H9 (cell line): ENCODE measurements at regions not wholly inside any gene's neighbourhood (a gene's known extent, or its start where the extent isn't known, plus 50 kb on each side); places are given as distances from the start of the nearest gene placed in this dataset.

ENCODE experiments used
- DNase-seq: peaks from one replicate; pipeline ENCODE4 v3.0.0-alpha.2; 2017
- H2AFZ ChIP-seq: one replicate; pipeline ENCODE4 v1.6.1; 2013; ENCODE audit warnings: mild to moderate bottlenecking, low read length, control low read depth, moderate library complexity
- H2AK5ac ChIP-seq: 2 replicates; pipeline ENCODE4 v1.6.1; 2013; ENCODE audit warnings: low read length, control low read depth, mixed read lengths; ENCODE audit not compliant: insufficient read length
- H2BK120ac ChIP-seq: one replicate; pipeline ENCODE4 v1.6.1; 2013; ENCODE audit warnings: low read depth, mild to moderate bottlenecking, low read length, control low read depth, inconsistent platforms; ENCODE audit not compliant: poor library complexity, severe bottlenecking
- H2BK12ac ChIP-seq: 2 replicates; pipeline ENCODE4 v1.6.1; 2013; ENCODE audit warnings: low read length, control low read depth, mixed read lengths, low read depth; ENCODE audit not compliant: insufficient read length
- H2BK15ac ChIP-seq: 2 replicates; pipeline ENCODE4 v1.6.1; 2013; ENCODE audit warnings: low read depth, low read length, control low read depth
- H2BK20ac ChIP-seq: one replicate; pipeline ENCODE4 v1.6.1; 2013; ENCODE audit warnings: low read depth, mild to moderate bottlenecking, low read length, control low read depth, inconsistent platforms; ENCODE audit not compliant: poor library complexity, severe bottlenecking
- H2BK5ac ChIP-seq: 2 replicates; pipeline ENCODE4 v1.6.1; 2013; ENCODE audit warnings: low read length, control low read depth, mixed read lengths; ENCODE audit not compliant: insufficient read length
- H3K14ac ChIP-seq: 2 replicates; pipeline ENCODE4 v1.6.1; 2013; ENCODE audit warnings: low read length, control low read depth; ENCODE audit not compliant: insufficient read depth
- H3K18ac ChIP-seq: 2 replicates; pipeline ENCODE4 v1.6.1; 2013; ENCODE audit warnings: low read depth, mild to moderate bottlenecking, mixed read lengths, low read length, control low read depth; ENCODE audit not compliant: insufficient read length
- H3K23ac ChIP-seq: 2 replicates; pipeline ENCODE4 v1.6.1; 2013; ENCODE audit warnings: low read length, control low read depth, mixed read lengths, low read depth; ENCODE audit not compliant: insufficient read length
- H3K23me2 ChIP-seq: 2 replicates; pipeline ENCODE4 v1.6.1; 2013; ENCODE audit warnings: low read depth, mild to moderate bottlenecking, mixed read lengths, low read length, control low read depth; ENCODE audit not compliant: insufficient read length, poor library complexity, severe bottlenecking
- H3K27ac ChIP-seq: 2 replicates; pipeline ENCODE4 v1.5.1; 2013; ENCODE audit warnings: low read length, control low read depth, mixed read lengths, low read depth; ENCODE audit not compliant: insufficient read length
- H3K27me3 ChIP-seq: 2 replicates; pipeline ENCODE4 v1.6.1; 2013; ENCODE audit warnings: low read length, control low read depth, inconsistent platforms; ENCODE audit not compliant: insufficient read depth
- H3K4ac ChIP-seq: 2 replicates; pipeline ENCODE4 v1.6.1; 2013; ENCODE audit warnings: low read depth, mild to moderate bottlenecking, control low read depth, inconsistent platforms, low read length, moderate library complexity
- H3K4me1 ChIP-seq: 2 replicates; pipeline ENCODE4 v1.6.1; 2013; ENCODE audit warnings: low read length, control low read depth, inconsistent platforms; ENCODE audit not compliant: insufficient read depth
- H3K4me2 ChIP-seq: 2 replicates; pipeline ENCODE4 v1.6.1; 2013; ENCODE audit warnings: low read length, control low read depth, mixed read lengths; ENCODE audit not compliant: insufficient read length, insufficient read depth
- H3K56ac ChIP-seq: 2 replicates; pipeline ENCODE4 v1.6.1; 2013; ENCODE audit warnings: low read depth, mild to moderate bottlenecking, mixed read lengths, low read length, control low read depth; ENCODE audit not compliant: insufficient read length
- H3K79me1 ChIP-seq: 2 replicates; pipeline ENCODE4 v1.6.1; 2013; ENCODE audit warnings: low read depth, mild to moderate bottlenecking, moderate library complexity, low read length, control low read depth, inconsistent platforms; ENCODE audit not compliant: insufficient read depth, poor library complexity, severe bottlenecking
- H3K79me2 ChIP-seq: 2 replicates; pipeline ENCODE4 v1.6.1; 2013; ENCODE audit warnings: low read length, control low read depth, inconsistent platforms; ENCODE audit not compliant: insufficient read depth
- H3K9ac ChIP-seq: 2 replicates; pipeline ENCODE4 v1.6.1; 2013; ENCODE audit warnings: low read length, control low read depth, mixed read lengths; ENCODE audit not compliant: insufficient read length; ENCODE audit errors: extremely low read depth
- H3K9me3 ChIP-seq: one replicate; pipeline ENCODE4 v1.6.1; 2013; ENCODE audit warnings: low read depth, low read length, inconsistent platforms; ENCODE audit not compliant: control insufficient read depth
- H3T11ph ChIP-seq: one replicate; pipeline ENCODE4 v1.6.1; 2013; ENCODE audit warnings: mild to moderate bottlenecking, low read length, control low read depth, inconsistent platforms
- H4K20me1 ChIP-seq: one replicate; pipeline ENCODE4 v1.6.1; 2013; ENCODE audit not compliant: control insufficient read depth, insufficient read length, insufficient read depth
- H4K5ac ChIP-seq: 2 replicates; pipeline ENCODE4 v1.6.1; 2013; ENCODE audit warnings: low read depth, mild to moderate bottlenecking, mixed read lengths, low read length, control low read depth; ENCODE audit not compliant: insufficient read length
- H4K8ac ChIP-seq: replicated peaks from 2 replicates; pipeline ENCODE4 v1.6.1; 2013; ENCODE audit warnings: low read length, control low read depth, mixed read lengths, low read depth; ENCODE audit not compliant: insufficient read length
- H4K91ac ChIP-seq: 2 replicates; pipeline ENCODE4 v1.6.1; 2013; ENCODE audit warnings: low read depth, mild to moderate bottlenecking, moderate library complexity, mixed read lengths, low read length, control low read depth; ENCODE audit not compliant: insufficient read length
- H3K27ac Mint-ChIP-seq, 3 experiments: 2 replicates in 2 of 3; 3 replicates in 1 of 3; pipeline ENCODE4 v1.8.0; 2020 to 2021; ENCODE audit warnings: mixed read lengths in 3 of 3, mild to moderate bottlenecking in 1 of 3, moderate library complexity in 1 of 3
- H3K27me3 Mint-ChIP-seq: 2 replicates; pipeline ENCODE4 v1.8.0; 2021; ENCODE audit warnings: low read depth, mild to moderate bottlenecking, moderate library complexity, mixed read lengths
- H3K36me3 Mint-ChIP-seq, 3 experiments: 2 replicates in 2 of 3; 3 replicates in 1 of 3; pipeline ENCODE4 v1.8.0; 2020 to 2021; ENCODE audit warnings: low read depth in 3 of 3, mixed read lengths in 3 of 3; ENCODE audit not compliant: insufficient read depth in 1 of 3
- H3K4me1 Mint-ChIP-seq, 2 experiments: 2 replicates each; pipeline ENCODE4 v1.8.0; 2020; ENCODE audit warnings: mixed read lengths in 2 of 2
- H3K4me3 Mint-ChIP-seq, 2 experiments: 2 replicates in 1 of 2; 3 replicates in 1 of 2; pipeline ENCODE4 v1.8.0; 2020 to 2021; ENCODE audit warnings: mild to moderate bottlenecking in 2 of 2, mixed read lengths in 2 of 2, moderate library complexity in 1 of 2
- H3K9me3 Mint-ChIP-seq, 2 experiments: 2 replicates in 1 of 2; 3 replicates in 1 of 2; pipeline ENCODE4 v1.8.0; 2020; ENCODE audit warnings: mild to moderate bottlenecking in 2 of 2, mixed read lengths in 2 of 2, moderate library complexity in 1 of 2
- CTCF ChIP-seq: fragments of 200-600 bp; sonication (generic); conservative IDR thresholded peaks from 3 replicates; pipeline ENCODE4 v1.8.0; 2021; ENCODE audit warnings: antibody characterized with exemption, mild to moderate bottlenecking
- WGBS: extraction: QIAGEN DNeasy Blood & Tissue Kit; methylation state at CpG from one replicate; pipeline ENCODE4 v1.1.7; 2013; ENCODE audit warnings: missing lambda C conversion rate, low lambda C conversion rate, mixed read lengths; ENCODE audit not compliant: insufficient read length; ENCODE audit errors: extremely low coverage; 5-methylcytosine and 5-hydroxymethylcytosine counted together

DNA sequence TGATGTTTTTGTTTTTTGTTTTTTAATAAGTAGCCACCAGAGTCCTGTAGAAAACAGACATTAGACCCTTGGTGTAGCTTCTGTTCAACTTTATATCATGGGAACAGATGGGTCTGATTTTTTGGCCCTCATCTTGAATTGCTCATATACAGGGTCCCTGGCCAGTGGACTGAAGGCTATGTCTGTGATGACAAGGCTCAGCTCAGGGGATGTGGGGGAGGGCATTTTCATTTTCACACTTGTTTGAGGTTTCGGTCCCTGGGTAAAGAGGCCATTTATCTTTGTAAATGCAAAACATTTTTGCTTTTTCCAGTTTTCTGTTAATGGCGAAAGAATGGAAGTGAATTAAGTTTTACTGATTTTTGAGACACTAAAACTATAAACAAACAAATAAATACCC lies 257.6 kb upstream of the PHYHIPL start:
- Histone ChIP-seq H3K23ac (no peak overlapping the region), H3K56ac (no peak overlapping the region), H2BK15ac (no peak overlapping the region), H3K27ac (no peak overlapping the region), H3K23me2 (no peaks in the 10 kb centered on the region), H3T11ph (no peak overlapping the region), H2BK5ac (no peak overlapping the region), H3K4me1 (no peaks in the 10 kb centered on the region), H3K79me1 (no peaks in the 10 kb centered on the region), H4K91ac (no peak overlapping the region), H3K18ac (no peak overlapping the region), H2AFZ (no peak overlapping the region), H3K79me2 (no peaks in the 10 kb centered on the region), H4K20me1 (no peaks in the 10 kb centered on the region), H2BK12ac (no peak overlapping the region), H4K8ac (no peak overlapping the region), H4K5ac (no peak overlapping the region), H3K14ac (no peak overlapping the region), H3K9me3 (no peaks in the 10 kb centered on the region), H2AK5ac (no peak overlapping the region), H2BK20ac (no peak overlapping the region), H3K4ac (no peak overlapping the region), H3K27me3 (no peaks in the 10 kb centered on the region), H2BK120ac (no peak overlapping the region), H3K4me2 (no peak overlapping the region), H3K9ac (no peak overlapping the region)
- Mint-ChIP-seq H3K9me3 (no peaks in the 10 kb centered on the region), H3K36me3 (no peaks in the 10 kb centered on the region), H3K27ac (no peak overlapping the region), H3K4me3 (no peak overlapping the region), H3K27me3 (no peaks in the 10 kb centered on the region), H3K4me1 (peaks cover 6 to 19% of the 10 kb centered on the region in 2 experiments; a peak in 3 of 4 replicates)
- no peak for DNase-seq
- no peak for TF ChIP-seq CTCF
- no CpG with 5 or more reads among the region's 2 CpGs for WGBS
